ENCODE measurements at regions not wholly inside any gene's neighbourhood (a gene's known extent, or its start where the extent isn't known, plus 50 kb on each side); places are given as distances from the start of the nearest gene placed in this dataset.

GRCh38 chr1:14451217-14451616 lies 147.3 kb upstream of the KAZN start:
- H3K36me3 ChIP-seq (ENCODE audit: control insufficient read depth in 2 of 2, extremely low read depth in 1 of 2, insufficient read depth in 2 of 2, low read length in 2 of 2): no peaks in the 10 kb centered on the region
- intact Hi-C loops (cut with micrococcal nuclease): no loop called here
- no peaks in the 10 kb centered on the region for H4K20me1 ChIP-seq (replicated peaks; ENCODE audit: control insufficient read depth, extremely low read depth, insufficient read depth, low read length)
- no peak overlapping the region for H3K9ac ChIP-seq (replicated peaks; ENCODE audit: extremely low read depth, insufficient read depth, low read length)
- FAIRE-seq (no peak), DNase-seq (ENCODE audit: low read depth, low spot score) (no peak)
- H3K4me2 ChIP-seq (ENCODE audit: insufficient read depth, low read length): no peak overlapping the region
- CTCF ChIA-PET: no interaction called here
- H3K27ac ChIP-seq (ENCODE audit: insufficient read depth, low read depth, low read length): no peak overlapping the region
- POLR2A ChIA-PET: no interaction called here
- dilution Hi-C loops (cut with MboI; ENCODE audit: extremely low pct_ligation_motif_present, low sequenced_read_pairs): no loop called here
- no peak for TF ChIP-seq GATA2 (IDR thresholded peaks at IDR 0.05; ENCODE audit: insufficient read depth, insufficient read length, low read depth, low read length)
- no peak for TF ChIP-seq POLR2AphosphoS5 (IDR thresholded peaks at IDR 0.05; ENCODE audit: insufficient read depth, low read depth, low read length)
- no peak for TF ChIP-seq CTCF (IDR thresholded peaks at IDR 0.05; ENCODE audit: extremely low read depth in 1 of 2, insufficient read depth in 1 of 2, low read depth in 1 of 2, low read length in 2 of 2)
- no peak for TF ChIP-seq JUN (IDR thresholded peaks at IDR 0.05; ENCODE audit: borderline replicate concordance, insufficient read depth, insufficient read length, low read depth)
- TF ChIP-seq FOS (IDR thresholded peaks at IDR 0.05; ENCODE audit: borderline replicate concordance, insufficient read depth, low read length): no peak
- TF ChIP-seq POLR2A (IDR thresholded peaks at IDR 0.05; ENCODE audit: low read depth, low read length): no peak
- TF ChIP-seq EZH2 (IDR thresholded peaks at IDR 0.05; ENCODE audit: borderline replicate concordance, low read depth, low read length, severe bottlenecking): no peak
- TF ChIP-seq, protein P1, sequence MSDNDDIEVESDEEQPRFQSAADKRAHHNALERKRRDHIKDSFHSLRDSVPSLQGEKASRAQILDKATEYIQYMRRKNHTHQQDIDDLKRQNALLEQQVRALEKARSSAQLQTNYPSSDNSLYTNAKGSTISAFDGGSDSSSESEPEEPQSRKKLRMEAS (IDR thresholded peaks at IDR 0.05; ENCODE audit: insufficient read depth, insufficient read length): no peak
- no peak for TF ChIP-seq MYC (IDR thresholded peaks at IDR 0.05; ENCODE audit: low read depth, low read length)
- peaks cover 2% of the 10 kb centered on the region for H3K9me3 ChIP-seq (replicated peaks; ENCODE audit: control insufficient read depth, insufficient read depth, low read length)
- H3K27me3 ChIP-seq (ENCODE audit: control insufficient read depth in 2 of 2, insufficient read depth in 2 of 2, low read length in 2 of 2): no peaks in the 10 kb centered on the region
- no peak overlapping the region for H3K4me3 ChIP-seq (replicated peaks in 1 of 3; ENCODE audit: insufficient read depth in 1 of 3, low read depth in 1 of 3, low read length in 3 of 3)
- BruUV-seq (replicated peaks): no TSS peak
- no peak overlapping the region for H2AFZ ChIP-seq (ENCODE audit: low read depth, low read length)
- H3K79me2 ChIP-seq (ENCODE audit: control insufficient read depth, insufficient read depth, low read length): no peaks in the 10 kb centered on the region
- no peaks in the 10 kb centered on the region for H3K4me1 ChIP-seq (ENCODE audit: control insufficient read depth, extremely low read depth, insufficient read depth, low read length)
- H3K9me1 ChIP-seq (replicated peaks; ENCODE audit: control insufficient read depth, extremely low read depth, insufficient read depth, low read length): no peaks in the 10 kb centered on the region
